GM03348 (cell line): ENCODE measurements at regions not wholly inside any gene's neighbourhood (a gene's known extent, or its start where the extent isn't known, plus 50 kb on each side); places are given as distances from the start of the nearest gene placed in this dataset.
A peak's percentile ranks its signal among the peaks of the same experiment; 100 is the strongest.
"Not testable (repeated sequence)": the region's sequence is repeated elsewhere in the genome, so short reads cannot be mapped to it uniquely, and the experiment has no call there.

ENCODE experiments used
- DNase-seq: peaks from one replicate; pipeline ENCODE4 v3.0.0; 2012; ENCODE audit warnings: low spot score

DNA sequence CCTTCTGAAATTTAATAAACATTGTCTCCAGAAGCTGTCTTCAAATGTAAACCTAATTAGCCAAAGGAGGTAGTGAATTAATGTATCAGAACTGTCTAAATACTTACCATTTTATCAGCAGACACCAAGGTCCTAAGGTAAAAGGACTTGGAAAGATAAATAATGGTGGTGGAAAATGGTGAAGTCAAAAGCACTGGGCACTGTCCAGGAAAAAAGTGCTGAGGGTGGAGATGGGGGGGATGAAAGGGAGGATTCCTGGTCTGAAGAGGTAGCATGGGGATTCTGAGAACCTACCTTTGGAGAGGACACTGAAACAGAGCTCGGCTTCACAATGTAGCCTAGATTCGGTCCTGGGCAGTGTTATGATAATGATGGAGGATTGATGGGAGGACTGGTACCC lies 149.0 kb upstream of the DPH6 start:
- DNase-seq = no peak

DNA sequence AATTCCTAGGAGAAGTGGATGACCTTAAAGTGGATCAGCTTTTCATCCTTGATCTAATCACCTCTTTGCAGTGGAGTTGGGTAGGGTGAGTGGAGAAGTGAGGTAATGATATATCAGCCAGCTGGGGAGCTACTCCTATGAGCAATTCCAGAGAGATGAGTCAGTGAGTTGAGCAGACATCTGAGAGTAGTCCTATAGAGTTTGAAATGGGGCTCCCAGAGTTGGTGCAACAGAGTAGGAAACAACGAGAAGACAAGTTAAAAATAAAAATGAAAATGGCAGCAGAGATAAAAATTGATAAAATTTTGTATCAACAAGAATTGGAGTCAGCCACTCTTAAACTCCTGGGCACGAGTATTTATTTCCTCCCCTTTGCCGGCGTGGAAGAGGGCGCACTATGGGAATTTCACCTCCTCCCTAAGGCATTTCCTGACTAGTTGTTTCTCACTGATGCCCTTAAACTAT lies 150.8 kb upstream of the DPH6 start:
- peak; percentile 50 for DNase-seq

DNA sequence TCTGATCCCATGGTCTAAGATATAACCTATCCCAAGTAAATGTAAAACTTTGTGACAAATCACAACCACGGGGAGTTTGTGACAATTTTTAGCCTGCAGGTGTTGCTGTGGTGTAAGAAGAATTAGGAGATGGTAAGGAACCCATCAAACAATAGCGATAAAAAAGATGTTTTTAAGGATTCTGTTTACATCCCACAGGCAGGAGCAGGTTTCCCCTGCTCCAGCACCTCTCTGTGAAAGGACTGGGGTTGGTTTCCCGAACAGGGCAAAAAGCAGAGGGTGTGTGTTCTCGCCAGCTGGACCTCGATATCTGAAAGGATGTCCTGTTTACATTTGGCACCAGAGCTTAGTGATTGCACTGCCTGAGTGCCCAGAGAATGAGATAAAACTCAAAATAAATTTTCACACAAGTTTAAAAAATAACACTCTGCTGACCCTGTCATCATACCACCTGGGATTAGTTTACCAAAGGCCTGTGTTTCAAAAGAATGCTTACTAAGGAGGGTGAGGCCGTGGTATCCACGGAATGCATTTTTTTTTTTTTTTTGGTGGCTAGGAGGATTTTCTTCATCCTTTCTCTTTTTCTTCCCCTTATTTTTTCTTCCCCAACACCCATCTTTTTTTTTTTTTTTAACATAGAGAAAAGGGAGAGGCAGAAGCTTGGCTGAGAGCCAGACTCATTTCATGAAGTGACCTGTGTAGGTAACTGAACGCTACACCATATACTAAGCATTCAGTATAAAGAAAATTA lies 151.8 kb upstream of the DPH6 start:
- peak; percentile 46 for DNase-seq

DNA sequence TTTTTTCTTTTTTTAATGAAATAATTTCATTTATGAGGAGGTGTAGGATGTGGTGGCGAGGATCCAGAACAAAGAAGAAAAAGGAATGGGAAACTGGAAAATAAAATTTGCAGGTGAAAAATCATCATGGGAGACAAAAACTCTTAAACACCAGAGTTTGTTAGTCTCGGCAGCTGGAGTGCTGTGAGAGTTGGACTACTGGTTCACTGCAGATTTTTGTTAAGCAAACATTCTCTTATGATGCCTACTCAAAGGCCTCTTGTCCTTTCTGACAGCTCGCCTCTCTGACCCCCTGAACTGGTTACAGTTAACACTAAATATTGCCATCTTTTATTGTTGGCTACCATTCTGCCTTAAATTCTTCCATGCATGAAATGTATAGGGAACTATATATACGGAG lies 152.4 kb upstream of the DPH6 start:
- no peak for DNase-seq

DNA sequence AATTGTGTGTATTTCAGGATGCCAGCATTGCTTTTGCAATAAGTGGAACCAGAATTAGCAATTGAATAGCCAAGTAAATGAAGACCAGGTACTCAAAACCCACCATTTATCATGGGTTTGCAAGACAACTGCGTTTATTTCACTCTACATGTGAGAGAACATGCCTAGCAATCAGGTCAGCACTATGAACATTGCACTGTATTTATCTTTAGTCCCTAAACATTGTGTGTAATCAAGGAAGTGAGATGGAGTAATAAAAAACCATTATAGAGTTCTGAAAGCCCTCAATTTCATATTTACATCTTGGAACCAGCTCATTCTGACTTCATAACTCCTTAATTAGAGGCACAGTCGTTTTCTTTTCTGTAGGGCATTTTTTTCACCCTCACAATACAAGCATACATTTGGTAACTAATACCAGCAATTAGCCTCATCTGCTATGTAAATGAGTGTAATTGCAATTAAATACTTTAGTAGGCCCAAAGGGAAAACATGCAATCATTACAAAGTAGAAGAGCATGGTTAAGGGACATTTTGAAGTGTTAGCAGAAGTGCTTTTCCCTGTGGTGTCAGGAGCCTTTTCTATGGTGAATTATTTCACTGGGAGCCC lies 153.1 kb upstream of the DPH6 start:
- DNase-seq = no peak

DNA sequence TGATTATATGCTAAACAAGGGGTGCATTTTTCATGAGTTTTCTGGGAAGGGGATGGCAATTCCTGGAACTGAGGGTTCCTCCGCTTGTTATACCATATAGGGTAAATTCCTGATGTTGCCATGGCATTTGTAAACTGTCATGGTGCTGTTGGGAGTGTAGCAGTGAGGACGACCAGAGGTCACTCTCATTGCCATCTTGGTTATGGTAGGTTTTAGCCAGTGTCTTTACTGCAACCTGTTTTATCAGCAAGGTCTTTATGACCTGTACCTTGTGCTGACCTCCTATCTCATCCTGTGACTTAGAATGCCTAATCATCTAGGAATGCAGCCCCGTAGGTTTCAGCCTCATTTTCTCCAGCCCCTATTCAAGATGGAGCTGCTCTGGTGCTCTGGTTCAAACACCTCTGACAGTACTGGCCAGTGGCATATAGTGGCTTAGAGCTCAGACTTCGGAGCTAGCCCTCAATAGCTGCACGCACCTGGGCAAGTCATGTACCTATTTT lies 154.2 kb upstream of the DPH6 start:
- DNase-seq = not testable (repeated sequence)

DNA sequence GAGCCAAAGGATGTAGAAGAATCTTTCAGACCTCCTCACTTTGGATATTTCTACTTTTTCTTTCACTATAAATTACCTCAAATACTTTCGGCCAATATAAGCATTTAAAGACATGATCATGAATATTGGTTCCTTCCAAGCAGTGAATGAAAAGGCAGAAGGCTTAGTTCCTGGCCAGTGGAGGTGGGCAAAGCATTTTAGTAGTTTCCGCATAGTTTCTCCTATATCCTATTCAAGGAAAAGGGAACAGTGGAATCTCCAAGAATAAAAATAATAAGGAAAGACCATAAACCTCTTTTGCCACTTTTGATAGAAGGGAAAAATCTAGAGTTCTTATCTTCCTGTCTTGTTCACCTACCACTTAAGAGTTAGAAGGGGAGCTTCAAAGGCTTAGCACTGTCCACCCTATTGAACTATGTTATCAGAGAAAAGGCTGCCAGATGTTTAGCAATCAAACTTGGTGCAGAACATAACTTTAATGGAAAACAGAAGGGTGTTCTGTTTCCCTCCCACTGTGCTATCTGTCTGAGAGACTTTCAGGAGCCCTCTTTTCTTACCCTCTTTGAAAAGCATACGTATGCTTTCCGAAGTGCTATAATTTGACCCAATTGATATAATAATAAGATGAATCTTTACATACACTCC lies 155.6 kb upstream of the DPH6 start:
- DNase-seq = no peak

DNA sequence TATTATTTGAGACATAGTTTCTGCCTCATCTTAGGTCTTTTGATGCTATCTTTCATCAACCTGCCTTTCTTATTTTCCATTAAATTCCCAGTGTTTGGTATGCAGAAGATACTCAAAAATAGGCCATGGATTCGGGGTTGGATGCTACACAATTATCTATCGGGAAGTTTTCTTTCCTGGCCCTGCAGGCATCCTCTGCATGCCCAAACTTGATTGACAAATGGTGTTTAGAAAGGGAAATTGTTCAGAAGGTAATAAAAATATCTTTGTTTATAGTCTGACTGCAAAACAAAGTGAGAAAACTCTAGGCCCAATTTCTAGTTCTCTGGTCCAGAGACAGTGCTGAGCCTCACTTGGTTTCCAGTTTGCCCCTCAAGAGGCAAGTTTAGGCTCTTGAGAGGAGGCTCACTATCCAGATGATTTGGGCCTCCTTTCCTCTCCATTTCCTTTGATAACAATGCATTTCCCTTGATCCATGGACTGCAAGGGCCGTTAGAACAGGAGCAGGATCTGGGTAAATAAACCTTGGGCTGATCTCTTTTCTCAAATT lies 157.1 kb upstream of the DPH6 start:
- no peak for DNase-seq

DNA sequence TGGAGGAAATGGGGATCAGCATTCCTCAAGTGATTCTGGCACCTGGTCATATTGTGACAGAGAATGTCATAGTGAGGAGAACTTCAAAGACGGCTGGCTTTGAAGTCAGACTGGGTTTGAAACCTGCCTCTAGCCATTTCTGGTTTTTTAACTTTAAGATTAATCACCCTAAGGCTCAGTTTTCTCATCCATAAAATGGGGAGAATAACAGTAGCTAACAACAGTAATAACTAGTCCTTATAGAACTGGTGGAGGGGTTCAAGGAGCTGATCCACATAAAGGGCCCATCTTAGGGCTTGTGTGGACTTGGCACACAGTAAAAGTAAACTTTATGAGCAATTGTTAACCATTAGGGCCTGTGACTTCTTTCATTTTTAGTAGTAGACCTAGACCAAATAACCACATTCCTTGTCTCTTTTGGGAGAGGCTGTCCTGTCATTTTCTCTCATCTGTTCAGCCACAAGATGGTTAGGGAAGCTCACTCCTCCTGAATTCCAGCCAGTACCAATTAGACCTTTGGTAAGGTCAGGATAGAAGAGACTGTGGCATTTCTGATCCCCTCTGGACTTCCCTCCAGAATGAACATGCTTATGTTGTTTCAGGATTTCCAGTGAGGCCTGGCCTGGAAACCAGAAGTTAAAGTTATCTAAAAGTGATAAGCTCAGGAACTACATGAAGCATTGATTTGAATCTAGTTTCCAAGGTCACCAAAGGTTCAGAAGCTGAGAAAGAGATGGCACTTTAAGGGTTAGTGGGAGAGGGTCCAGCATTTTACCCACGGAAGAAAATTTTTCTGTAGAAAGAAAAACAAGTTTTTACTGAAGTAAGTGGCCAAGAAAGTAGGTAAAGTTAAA lies 159.3 kb upstream of the DPH6 start:
- DNase-seq = no peak

DNA sequence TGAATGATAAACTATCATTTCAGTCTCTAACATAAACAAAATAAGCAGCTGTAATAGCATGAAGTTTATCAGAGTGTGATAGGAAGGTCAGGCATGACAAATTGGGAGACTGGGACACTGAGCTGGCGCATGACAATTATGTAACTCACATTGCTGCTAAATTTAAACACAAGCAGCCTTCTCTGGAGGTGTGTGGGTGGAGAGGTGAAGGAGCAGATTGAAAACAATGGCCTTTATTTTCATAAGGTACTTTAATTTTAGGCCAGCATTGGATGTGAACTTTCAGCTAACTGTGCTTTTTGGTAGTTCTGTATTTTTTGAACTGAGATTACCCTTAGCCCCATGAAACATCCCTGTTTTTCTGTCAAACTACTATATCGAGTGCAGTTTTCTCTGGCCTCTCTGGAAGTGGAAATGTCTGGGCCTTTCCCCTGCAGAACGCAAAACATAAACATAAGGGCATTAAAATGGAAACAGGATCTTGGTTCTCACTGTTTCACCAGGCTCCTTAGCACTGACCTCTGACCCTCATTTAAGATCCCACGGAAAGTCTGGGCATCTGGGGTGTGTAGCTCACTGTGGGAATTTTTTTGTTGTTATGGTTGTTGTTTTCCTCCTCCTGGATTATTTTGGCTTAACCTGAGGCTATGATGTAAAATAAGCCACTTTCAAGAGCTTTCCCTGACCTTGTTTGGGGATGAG lies 160.1 kb upstream of the DPH6 start:
- DNase-seq = no peak

DNA sequence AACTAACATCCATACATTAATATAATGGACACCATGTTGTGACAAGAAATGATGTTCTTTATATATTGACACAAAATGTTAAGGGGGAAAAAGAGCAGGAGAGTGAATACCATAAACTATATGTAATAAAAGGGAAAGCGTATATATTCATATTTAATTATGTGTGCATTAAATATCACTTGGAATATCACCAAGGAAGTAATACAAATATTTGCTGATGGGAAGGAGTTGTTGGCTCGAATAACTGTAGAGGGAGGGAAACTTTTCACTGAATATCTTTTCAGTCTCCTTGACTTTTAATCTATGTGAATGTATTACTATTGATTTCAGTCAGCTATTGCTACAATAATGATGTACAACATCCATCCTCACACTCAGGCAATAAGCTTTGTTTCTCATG lies 167.0 kb upstream of the DPH6 start:
- DNase-seq = no peak

DNA sequence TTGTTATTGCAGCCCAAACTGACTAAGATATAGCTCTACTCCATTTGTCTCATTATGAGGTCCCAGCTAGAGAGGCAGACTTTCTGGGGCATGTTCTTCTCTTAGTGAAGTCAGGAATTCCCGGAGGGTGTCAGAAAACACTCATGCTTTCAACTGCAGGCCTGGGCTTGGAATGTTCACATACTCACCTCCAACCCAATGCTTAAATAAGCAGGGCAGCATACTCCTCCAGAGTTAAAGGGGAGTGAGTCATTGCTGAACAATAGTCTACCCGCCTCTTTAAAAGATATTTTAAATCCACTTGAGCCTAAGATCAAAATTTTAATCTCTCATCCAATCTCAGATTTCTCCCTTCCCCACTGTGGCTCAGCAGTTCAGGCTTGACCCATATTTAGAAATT lies 167.8 kb upstream of the DPH6 start:
- peak; percentile 39 for DNase-seq

DNA sequence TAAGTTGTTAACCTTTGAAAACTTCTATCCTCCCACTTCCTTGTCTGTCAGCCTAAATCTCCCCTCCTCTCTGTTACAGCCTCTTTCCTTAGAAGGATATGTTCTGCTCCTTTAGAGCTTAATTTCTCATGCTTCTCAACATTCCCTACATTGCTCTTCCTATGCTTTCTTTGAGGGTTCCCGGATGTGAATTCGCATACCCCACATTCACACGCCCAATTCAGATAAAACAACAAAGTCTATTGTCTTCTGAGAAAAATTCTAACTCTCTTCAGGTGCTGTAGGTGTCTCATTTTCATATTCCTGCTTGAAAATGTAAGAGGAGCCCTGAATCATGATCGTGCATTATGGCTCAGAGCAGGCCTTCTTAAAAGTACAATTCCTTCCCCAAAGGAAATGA lies 171.8 kb upstream of the DPH6 start:
- no peak for DNase-seq

DNA sequence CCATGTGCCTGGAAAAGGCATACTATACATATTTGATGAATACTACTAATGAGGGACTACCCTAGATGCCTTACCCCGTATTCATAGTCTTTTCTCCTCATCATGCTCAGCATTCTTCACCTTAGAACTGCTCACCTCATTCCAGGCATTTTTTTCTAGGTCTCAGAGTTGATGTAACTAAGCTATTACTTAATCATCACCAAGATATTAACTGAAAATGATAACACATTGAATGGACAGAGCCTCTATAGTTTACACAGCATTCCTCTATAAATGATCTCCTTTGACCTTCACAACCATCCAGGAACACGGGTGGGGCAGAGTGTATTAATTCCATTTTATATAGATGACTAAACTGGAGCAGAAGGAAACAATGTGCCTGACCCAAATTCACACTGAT lies 174.1 kb upstream of the DPH6 start:
- peak; percentile 7 for DNase-seq

DNA sequence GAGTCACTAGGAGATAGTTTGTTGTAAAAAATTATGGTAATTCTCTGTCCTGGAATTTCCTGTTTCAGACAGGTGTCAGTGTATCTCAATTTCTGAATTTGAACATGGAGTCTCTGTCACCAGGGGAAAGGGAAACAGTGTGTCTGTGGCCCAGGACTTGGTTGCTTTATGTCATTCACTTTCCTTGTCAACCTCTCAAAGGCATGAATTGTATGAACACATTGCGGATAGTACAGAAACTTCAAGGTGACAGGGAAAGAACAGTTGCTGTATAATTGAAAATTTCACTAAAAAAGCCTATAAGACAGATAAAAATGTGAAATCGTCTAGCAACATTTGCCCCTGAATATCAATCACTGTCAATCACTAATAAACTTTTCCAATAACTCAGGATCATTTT lies 175.0 kb upstream of the DPH6 start:
- DNase-seq = no peak

DNA sequence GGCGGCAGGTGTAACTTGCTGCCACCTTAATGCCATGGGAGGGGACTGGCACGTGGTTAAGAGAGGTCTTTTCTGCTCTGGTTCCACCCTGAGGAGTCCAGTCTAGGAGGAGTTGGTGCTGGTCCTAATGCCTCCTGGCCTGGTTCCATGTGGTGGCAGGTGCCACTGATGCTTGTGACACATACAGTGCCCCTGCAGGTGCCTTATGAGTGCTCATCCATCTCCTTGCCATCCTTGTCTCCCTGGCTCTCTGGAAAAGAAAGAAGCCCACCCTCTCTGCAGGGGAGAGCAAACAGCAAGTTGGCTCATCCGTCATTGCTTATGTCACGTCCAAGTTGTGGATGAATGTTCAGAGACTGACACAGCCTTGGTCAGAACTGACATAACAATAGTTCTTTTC lies 175.8 kb upstream of the DPH6 start:
- DNase-seq = no peak

DNA sequence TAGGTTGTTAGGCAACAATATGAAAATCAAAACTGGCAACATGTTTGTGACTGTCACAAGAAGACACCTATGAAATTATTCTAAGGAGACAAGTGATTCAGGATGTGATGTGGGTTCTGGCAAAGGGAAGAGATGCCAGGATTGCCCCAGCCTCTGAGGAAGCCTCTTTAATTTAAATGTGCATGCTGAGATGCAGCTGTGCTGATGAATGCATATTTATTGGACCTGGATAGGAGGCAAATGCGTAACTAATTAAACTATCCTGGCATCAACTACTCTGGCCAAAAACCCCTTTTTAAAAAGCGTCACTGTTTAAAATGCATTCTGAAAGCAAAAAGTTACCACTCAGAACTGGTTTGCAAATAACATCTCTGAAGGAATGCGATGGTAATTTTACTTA lies 176.5 kb upstream of the DPH6 start:
- DNase-seq = no peak

DNA sequence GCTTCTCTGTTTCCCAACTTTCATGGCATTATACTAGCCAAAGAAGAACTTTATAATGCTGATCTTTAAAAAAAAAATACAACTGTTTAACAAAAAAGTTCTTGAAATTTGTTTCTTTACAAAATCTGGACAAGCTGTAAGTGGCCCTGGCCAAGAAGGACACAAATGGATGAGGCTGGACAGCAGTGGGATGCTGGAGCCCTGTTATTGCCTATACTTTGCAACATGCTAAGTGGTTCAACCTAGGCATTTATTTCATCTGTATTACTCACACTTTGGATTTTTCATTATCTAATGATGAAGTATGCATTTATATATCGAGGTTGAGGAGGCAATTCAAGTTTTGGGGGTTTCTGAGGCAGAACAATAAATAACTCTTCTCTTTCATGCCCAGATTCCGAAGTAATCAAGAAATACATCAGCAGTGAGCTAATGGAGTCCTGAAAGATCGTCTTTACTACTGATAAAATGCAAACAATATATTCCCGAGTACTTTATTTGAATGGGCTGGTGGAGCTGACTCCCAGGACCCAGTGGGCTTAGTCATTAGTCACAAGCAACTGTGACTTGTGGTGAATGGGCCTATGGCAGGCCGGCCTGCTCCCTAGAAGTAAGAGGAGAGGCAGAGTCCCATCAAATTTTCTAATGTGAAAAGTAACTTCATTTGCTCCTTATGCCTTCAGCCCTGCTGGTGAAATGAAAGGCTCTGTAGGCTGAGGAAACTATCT lies 177.3 kb upstream of the DPH6 start:
- no peak for DNase-seq

DNA sequence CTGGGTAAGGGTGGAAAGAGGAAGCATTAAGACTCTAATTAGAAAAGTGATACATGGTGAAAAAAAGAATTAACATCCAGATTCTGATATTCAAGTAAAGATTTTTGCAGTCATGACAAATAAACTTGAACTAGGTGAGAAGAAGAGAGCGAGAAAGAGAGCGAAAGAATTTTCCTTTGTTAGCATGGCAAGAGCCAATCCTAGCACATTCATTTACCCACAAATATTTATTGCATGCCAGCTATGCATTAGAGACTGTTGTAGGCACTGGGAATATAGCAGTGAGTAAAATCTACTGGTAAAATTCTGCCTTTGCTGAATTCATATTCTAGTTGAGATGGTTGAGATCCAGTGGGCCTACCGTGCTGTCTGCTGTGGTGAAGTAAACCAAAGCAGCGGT lies 177.9 kb upstream of the DPH6 start:
- DNase-seq = no peak

DNA sequence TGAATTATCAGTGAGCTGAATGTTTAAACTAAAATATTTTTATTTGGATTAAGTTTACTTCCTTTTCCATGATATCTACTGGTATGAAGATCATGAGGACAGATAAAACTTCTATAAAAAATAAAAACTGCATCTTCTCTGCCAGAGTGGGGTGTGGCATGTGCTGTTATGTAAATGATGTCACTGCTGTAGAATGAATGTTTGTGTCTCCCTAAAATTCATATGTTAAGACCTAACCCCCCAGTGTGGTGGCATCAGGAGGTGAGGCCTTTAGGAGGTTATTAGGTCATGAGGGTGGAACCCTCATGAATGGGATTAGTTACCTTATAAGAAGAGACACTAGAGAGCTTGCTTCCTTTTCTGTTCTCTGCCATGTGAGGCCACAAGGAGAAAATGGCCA lies 178.7 kb upstream of the DPH6 start:
- no peak for DNase-seq

DNA sequence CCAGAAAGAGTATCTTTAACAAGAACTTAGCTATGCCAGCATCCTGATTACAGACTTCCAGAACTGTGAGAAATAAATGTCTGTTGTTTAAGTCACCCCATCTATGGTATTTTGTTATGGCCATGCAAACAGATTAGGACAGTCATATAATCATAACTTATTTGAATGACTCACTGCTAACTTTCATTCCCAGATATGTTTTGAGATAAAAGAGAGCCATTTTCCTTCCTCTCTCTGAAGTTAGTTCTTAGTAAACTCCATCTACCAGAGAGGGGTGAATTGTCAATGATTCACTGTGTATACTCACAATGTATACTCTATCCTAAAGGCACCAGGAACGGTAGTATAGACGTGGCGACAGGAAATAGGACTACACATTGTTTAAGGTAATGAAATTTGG lies 179.4 kb upstream of the DPH6 start:
- peak; percentile 14 for DNase-seq
